Activated CD4-positive, alpha-beta T cell treated with anti-CD3 and anti-CD28 coated beads, Interleukin-2, amount 10 ng/mL, durations not matched to agents 24 days and 14 days (primary cell): ENCODE measurements at regions not wholly inside any gene's neighbourhood (a gene's known extent, or its start where the extent isn't known, plus 50 kb on each side); places are given as distances from the start of the nearest gene placed in this dataset.

ENCODE experiments used
- DNase-seq: peaks from one replicate; pipeline ENCODE4 v3.0.0; 2022
- H3K27ac Mint-ChIP-seq: one replicate; pipeline ENCODE4 v1.8.0; 2022; ENCODE audit warnings: mild to moderate bottlenecking, mixed read lengths
- H3K27me3 Mint-ChIP-seq: one replicate; pipeline ENCODE4 v1.8.0; 2022; ENCODE audit warnings: mixed read lengths
- H3K36me3 Mint-ChIP-seq: one replicate; pipeline ENCODE4 v1.8.0; 2022; ENCODE audit warnings: low read depth, mild to moderate bottlenecking, mixed read lengths
- H3K4me1 Mint-ChIP-seq: one replicate; pipeline ENCODE4 v1.8.0; 2021; ENCODE audit warnings: mixed read lengths
- H3K4me3 Mint-ChIP-seq: one replicate; pipeline ENCODE4 v1.8.0; 2022; ENCODE audit warnings: mild to moderate bottlenecking, moderate library complexity, mixed read lengths
- H3K9me3 Mint-ChIP-seq: one replicate; pipeline ENCODE4 v1.8.0; 2021; ENCODE audit warnings: mixed read lengths
- intact Hi-C: fragments of 100-400 bp; cut with micrococcal nuclease; formaldehyde crosslinking; loops from one replicate; pipeline ENCODE4 v1.15.1; 2023

DNA sequence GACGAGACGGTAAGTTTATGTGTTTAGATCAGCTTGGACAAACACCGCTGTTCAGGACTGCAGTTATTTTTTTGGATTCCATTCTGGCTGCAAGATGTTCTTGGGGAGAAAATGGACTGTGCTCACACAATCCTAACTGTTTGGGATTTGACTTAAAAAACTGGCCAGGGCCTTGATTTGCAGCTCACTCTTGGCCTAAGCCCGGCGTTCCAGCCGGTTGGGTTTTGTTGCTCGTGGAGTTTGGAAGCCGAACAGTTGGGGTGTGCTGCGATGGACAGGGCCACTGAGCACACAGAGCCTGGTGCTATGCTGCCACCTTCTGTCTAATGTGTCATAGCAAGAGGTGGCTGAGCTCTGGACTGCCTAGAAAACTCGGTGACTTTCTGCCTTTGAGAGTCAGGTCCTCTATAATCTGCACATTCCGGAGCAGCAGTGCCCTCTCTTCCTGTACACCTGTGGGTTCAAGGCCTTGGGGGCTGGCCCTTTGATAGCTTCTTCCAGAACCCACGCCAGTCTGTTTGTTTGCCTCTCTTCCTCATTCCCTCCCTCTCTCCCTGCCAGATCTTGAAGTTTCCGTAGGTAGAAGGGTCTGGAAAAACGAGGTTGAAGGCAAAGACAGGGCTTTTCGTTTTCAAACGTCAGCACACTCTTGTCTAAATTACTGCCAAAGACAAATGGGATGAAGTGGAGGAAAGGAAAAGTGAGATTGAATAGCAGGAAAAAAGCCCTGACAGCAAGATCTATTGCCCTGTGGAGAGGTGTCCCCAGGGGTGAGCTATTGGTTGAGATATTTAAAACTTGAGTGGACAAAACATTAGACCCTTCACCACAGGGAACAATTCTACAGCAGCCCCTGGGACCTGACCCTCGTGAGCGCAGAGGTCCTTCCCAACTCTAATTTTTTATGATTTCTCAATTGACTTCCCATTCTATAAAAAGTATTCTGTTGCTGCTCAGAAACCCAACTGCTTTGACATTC, 167.5 kb upstream of the HABP2 start:
- no peaks in the 10 kb centered on the region for H3K36me3 Mint-ChIP-seq
- H3K9me3 Mint-ChIP-seq: no peaks in the 10 kb centered on the region
- H3K4me3 Mint-ChIP-seq: no peak overlapping the region
- peaks cover 40% of the 10 kb centered on the region for H3K27me3 Mint-ChIP-seq
- no peak overlapping the region for H3K27ac Mint-ChIP-seq
- peaks cover 10% of the 10 kb centered on the region for H3K4me1 Mint-ChIP-seq
- DNase-seq: peak; percentile 83
- intact Hi-C loops: loop anchor here (5.0 to 10.0 kb wide), 2 partner anchors 821 to 913 kb away; no protein-coding TSS in a partner anchor

DNA sequence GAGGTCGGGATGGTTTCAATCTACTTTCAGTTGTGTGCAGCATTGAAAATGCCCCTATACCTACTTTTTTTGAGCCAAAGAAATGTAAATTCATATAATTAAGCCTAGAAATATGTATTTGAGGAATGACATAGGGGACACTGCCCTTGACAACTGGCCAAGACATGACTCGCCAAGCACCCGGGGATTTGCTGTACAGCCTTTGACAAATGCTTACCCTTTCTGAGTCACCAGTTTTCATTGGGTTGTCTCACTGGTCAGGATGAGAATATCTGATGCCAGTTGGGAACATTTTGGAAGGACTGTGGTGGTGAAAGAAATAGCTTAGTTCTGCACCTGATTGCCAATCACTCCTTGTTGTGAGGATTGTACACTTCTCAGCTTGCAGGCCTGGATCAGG, 166.8 kb upstream of the HABP2 start:
- intact Hi-C loops: loop anchor here (5.0 to 10.0 kb wide), 2 partner anchors 821 to 914 kb away; no protein-coding TSS in a partner anchor
- H3K27ac Mint-ChIP-seq: no peak overlapping the region

DNA sequence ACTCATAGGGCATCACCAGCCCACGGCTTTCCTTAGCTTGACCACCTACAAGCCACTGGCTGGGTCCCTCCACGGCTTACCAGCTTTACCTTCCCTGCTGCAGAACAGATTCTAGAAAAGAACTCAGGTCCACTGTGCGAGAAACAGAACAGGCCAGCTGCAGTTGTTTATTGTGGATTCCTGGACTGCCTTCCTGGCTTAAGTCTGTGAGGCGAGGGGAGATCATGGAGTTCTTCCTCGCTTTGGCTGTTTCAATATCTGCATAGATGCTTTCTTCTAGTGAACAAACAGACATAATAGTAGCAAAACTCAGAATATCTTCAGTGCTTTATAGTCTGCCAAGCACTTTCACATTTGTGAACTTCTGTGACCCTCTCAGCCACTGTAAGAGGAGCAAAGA, 162.9 kb upstream of the HABP2 start:
- intact Hi-C loops: loop anchor here (5.0 to 10.0 kb wide), 2 partner anchors 825 to 918 kb away; no protein-coding TSS in a partner anchor
- Mint-ChIP-seq H3K27me3 (peaks cover 17% of the 10 kb centered on the region), H3K36me3 (no peaks in the 10 kb centered on the region), H3K4me1 (no peaks in the 10 kb centered on the region), H3K4me3 (no peak overlapping the region), H3K9me3 (peaks cover 3% of the 10 kb centered on the region), H3K27ac (no peak overlapping the region)
- DNase-seq: no peak

More for the DNA sequence above, 166.8 kb upstream of the HABP2 start:
- no peaks in the 10 kb centered on the region for H3K9me3 Mint-ChIP-seq
- H3K4me1 Mint-ChIP-seq: peaks cover 10% of the 10 kb centered on the region
- H3K27me3 Mint-ChIP-seq: peaks cover 40% of the 10 kb centered on the region
- H3K4me3 Mint-ChIP-seq: no peak overlapping the region
- DNase-seq: no peak
- no peaks in the 10 kb centered on the region for H3K36me3 Mint-ChIP-seq

DNA sequence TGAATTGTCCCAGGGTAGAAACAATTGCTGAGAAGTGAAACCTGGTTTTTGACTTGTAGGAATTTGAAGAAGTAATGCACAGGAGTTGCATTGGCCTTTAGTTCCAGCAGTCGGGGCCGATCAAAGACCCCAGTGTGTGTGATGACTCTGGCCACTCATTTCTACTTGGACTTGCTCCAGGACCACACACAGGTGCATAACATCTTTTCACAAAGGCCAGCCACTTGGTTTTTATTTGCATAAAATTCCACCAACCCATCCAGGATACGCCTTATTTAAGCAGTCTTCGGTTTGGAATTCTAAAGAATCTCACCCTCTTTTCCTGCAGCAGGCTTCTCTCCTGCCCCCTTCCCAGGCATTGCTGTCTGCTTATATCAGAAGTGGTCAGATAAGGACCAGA, 162.0 kb upstream of the HABP2 start:
- Mint-ChIP-seq H3K9me3 (peaks cover 3% of the 10 kb centered on the region), H3K4me1 (no peaks in the 10 kb centered on the region), H3K36me3 (no peaks in the 10 kb centered on the region), H3K27ac (no peak overlapping the region), H3K4me3 (no peak overlapping the region), H3K27me3 (peaks cover 9% of the 10 kb centered on the region)
- intact Hi-C loops: no loop called here
- no peak for DNase-seq

DNA sequence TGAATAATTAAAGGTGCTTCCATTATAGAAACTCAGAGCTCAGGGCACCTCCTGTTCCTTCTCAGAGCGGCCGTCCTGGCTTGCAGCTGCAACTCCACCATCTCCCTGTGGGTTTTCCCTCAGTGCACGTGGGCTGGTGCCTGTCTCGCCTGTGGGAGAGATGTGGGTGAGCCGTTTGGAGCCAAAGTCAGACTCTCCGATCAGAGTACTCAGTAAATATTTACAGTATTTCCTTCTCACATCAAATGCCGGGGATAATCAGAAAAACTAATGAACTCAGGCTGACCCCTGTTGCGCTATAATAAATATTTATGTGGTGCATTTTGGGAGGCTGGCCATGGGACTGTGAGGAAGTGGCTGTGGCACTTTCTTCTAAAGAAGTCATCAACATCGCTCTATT, 155.8 kb upstream of the HABP2 start:
- no peak overlapping the region for H3K27ac Mint-ChIP-seq
- H3K9me3 Mint-ChIP-seq: peaks cover 3% of the 10 kb centered on the region
- intact Hi-C loops: no loop called here
- H3K36me3 Mint-ChIP-seq: no peaks in the 10 kb centered on the region
- no peaks in the 10 kb centered on the region for H3K4me1 Mint-ChIP-seq
- no peak overlapping the region for H3K4me3 Mint-ChIP-seq
- no peak for DNase-seq
- H3K27me3 Mint-ChIP-seq: no peaks in the 10 kb centered on the region

DNA sequence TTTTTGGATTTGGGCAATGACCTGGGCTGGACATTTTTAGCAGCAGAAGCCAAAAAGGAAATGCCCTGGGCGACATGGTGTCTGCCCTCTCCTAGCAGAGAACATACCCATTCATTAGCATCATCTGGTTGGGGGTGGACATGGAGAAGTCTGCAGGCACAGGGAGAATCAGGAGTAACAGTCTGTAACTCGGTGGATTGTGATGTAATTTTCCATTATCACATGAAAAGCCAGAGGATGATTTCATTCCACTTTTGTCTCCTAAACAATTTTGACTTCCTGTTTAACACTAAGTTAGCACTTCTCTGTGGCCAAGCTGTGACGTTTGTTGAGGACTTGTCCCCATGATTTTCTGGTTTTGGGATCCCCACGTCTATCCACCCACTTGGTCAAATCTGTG, 153.8 kb upstream of the HABP2 start:
- Mint-ChIP-seq H3K27ac (no peak overlapping the region), H3K36me3 (no peaks in the 10 kb centered on the region), H3K9me3 (no peaks in the 10 kb centered on the region), H3K27me3 (no peaks in the 10 kb centered on the region), H3K4me1 (no peaks in the 10 kb centered on the region), H3K4me3 (no peak overlapping the region)
- no peak for DNase-seq
- intact Hi-C loops: no loop called here

DNA sequence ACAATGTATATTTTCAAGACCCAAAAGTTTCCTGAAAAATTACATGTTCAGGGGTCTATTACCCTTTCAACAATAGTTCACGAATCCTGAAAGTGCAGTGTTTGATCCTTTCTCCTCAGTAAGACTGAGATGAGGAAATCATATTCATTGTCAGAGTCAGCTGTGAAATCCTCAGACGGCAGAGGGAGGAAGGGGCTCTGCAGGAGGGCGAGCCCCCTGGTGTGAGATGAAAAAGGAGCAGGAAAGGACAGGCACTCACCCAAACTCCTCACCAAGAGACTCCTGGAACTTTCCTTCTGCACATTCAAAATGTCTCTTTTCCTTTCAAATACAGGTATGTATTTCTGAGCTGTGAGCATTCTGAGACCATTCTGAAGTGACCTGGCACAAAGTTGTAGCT, 150.3 kb upstream of the HABP2 start:
- no peak overlapping the region for H3K27ac Mint-ChIP-seq
- H3K4me1 Mint-ChIP-seq: no peaks in the 10 kb centered on the region
- H3K4me3 Mint-ChIP-seq: no peak overlapping the region
- H3K36me3 Mint-ChIP-seq: no peaks in the 10 kb centered on the region
- H3K9me3 Mint-ChIP-seq: no peaks in the 10 kb centered on the region
- no peak for DNase-seq
- H3K27me3 Mint-ChIP-seq: no peaks in the 10 kb centered on the region
- intact Hi-C loops: no loop called here

DNA sequence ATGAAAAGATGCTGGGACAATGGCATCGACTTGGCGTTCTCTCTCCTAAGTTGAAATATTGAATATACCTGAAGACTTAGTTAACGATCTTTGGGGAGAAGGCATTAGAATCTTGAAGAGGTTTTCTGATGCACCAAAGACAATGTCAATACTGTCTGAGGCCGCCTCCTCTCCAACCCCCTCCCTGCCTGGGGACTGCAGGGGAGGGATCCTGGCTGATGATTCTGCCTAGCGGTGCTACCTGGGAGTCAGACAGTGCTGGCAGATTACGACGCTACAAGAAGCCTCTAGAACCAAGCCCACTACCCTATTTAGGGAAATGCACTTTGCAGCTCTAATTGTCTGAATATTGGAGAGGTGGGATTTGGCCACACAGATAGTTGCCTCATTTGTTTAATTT, 145.6 kb upstream of the HABP2 start:
- Mint-ChIP-seq H3K4me1 (no peaks in the 10 kb centered on the region), H3K9me3 (no peaks in the 10 kb centered on the region), H3K4me3 (no peak overlapping the region), H3K36me3 (no peaks in the 10 kb centered on the region), H3K27me3 (no peaks in the 10 kb centered on the region), H3K27ac (no peak overlapping the region)
- no peak for DNase-seq
- intact Hi-C loops: no loop called here

DNA sequence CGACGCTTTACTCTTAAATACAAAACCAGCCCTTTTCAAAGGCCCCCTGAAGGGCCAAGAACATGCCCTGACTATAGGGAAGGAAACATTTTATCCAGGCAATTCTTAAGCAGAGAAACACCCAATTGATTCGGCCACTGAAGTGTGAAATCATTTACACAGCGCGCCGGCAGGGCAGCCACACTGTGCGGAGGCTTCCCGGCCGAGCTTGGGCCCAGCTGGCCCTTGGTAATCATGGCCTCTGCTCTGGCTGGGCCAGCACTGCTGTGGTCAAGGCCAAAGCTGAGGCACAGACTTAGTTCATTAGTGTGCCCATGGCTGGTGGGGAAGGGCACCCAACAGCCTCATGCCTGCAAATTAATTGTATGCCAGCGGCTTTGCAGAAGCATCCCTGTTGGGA, 143.7 kb upstream of the HABP2 start:
- no peaks in the 10 kb centered on the region for H3K36me3 Mint-ChIP-seq
- H3K27me3 Mint-ChIP-seq: no peaks in the 10 kb centered on the region
- no peaks in the 10 kb centered on the region for H3K9me3 Mint-ChIP-seq
- DNase-seq: no peak
- no peak overlapping the region for H3K27ac Mint-ChIP-seq
- no peaks in the 10 kb centered on the region for H3K4me1 Mint-ChIP-seq
- intact Hi-C loops: no loop called here
- H3K4me3 Mint-ChIP-seq: no peak overlapping the region

DNA sequence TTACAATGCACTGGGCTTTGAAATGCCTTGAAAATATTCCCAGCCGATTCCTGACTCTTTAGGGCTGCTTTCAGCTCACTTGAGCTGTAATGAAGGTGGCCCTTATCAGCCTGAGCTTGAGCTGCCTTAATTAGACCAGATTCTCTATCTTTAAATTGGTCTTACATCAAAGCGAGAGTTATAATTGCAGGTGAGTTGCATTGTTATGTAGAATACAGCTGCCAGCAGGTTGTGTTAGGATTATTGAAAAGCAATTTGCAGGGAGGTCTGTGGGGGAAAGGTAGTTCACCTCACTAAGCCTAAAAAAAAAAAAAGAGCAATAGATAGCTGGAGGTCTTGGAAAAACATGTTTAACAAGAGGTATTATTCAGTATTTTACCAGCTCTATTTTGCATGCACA, 142.2 kb upstream of the HABP2 start:
- H3K36me3 Mint-ChIP-seq: no peaks in the 10 kb centered on the region
- no peak overlapping the region for H3K4me3 Mint-ChIP-seq
- no peak for DNase-seq
- no peak overlapping the region for H3K27ac Mint-ChIP-seq
- H3K4me1 Mint-ChIP-seq: no peaks in the 10 kb centered on the region
- H3K9me3 Mint-ChIP-seq: no peaks in the 10 kb centered on the region
- intact Hi-C loops: no loop called here
- no peaks in the 10 kb centered on the region for H3K27me3 Mint-ChIP-seq

DNA sequence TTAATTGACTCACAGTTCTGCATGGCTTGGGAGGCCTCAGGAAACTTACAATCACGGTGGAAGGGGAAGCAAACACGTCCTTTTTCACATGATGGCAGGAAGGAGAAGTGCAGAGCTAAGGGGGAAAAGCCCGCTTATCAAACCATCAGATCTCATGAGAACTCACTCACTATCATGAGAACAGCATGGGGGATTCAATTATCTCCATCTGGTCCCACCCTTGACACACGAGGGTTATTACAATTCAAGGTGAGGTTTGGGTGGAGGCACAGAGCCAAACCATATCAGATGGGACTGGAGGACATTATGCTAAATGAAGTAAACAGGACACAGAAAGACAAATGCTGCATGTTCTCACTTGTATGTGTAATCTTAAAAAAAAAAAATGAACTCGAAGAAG, 141.4 kb upstream of the HABP2 start:
- no peaks in the 10 kb centered on the region for H3K36me3 Mint-ChIP-seq
- intact Hi-C loops: no loop called here
- H3K27ac Mint-ChIP-seq: no peak overlapping the region
- DNase-seq: no peak
- no peaks in the 10 kb centered on the region for H3K4me1 Mint-ChIP-seq
- H3K27me3 Mint-ChIP-seq: no peaks in the 10 kb centered on the region
- no peak overlapping the region for H3K4me3 Mint-ChIP-seq
- no peaks in the 10 kb centered on the region for H3K9me3 Mint-ChIP-seq

DNA sequence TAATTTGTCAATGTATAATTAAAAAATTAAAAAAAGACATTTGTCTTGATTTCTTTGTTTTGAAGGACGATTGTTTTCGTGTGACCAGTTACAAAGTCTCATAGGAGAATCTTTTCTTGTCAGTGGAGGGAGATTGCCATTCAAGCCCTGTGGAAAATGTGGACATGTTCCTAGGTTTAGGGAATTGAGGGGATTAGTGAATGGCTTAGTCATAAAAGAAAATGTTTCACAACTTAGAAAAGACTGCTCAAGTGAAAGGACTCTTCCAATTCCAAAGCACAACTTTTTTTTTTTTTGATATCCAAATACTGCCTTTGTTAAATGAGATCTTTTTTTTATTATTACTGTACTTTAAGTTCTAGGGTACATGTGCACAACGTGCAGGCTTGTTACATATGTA, 140.7 kb upstream of the HABP2 start:
- no peak overlapping the region for H3K4me3 Mint-ChIP-seq
- intact Hi-C loops: no loop called here
- no peaks in the 10 kb centered on the region for H3K4me1 Mint-ChIP-seq
- no peaks in the 10 kb centered on the region for H3K9me3 Mint-ChIP-seq
- DNase-seq: no peak
- no peaks in the 10 kb centered on the region for H3K36me3 Mint-ChIP-seq
- H3K27me3 Mint-ChIP-seq: no peaks in the 10 kb centered on the region
- no peak overlapping the region for H3K27ac Mint-ChIP-seq

DNA sequence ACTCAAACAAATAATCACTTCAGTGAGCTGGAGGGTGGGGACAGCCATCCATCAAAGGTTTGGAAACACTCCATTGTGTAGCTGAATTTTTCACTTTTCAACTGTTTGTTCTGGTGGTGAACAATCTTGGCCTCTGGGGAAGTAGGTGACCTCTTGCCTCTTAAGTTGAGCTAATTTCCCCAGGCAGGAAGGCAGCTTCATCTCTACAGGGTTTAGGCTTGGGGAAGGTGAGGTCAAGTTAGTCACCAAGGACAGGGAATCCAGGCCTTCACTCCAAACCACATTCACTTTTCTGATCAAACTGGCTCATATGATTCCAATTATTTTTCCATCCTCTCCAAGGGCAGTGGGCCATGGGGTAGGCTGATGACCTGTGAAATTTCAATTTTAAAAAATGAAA, 138.3 kb upstream of the HABP2 start:
- H3K27ac Mint-ChIP-seq: no peak overlapping the region
- H3K4me1 Mint-ChIP-seq: no peaks in the 10 kb centered on the region
- no peaks in the 10 kb centered on the region for H3K9me3 Mint-ChIP-seq
- no peaks in the 10 kb centered on the region for H3K27me3 Mint-ChIP-seq
- no peak overlapping the region for H3K4me3 Mint-ChIP-seq
- H3K36me3 Mint-ChIP-seq: no peaks in the 10 kb centered on the region
- intact Hi-C loops: no loop called here
- no peak for DNase-seq

DNA sequence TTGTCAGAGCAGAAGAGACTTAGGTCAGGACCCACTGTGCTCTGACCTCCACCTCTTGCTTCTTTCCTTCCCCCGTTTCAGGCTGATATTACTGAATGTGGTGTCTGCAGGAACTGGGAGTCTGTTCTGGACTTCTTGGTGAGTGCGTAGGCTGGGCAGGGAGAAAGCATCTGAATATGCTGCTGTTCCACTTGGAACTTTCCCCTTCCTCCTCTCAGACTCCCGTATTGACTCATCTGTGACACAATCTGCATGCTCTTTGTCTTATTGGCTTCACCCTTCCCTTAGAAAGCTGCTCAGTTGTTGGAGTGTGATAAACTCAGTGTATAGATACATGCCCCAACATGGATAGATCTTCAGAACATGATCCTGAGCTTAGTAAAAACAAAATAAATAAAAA, 137.6 kb upstream of the HABP2 start:
- H3K27ac Mint-ChIP-seq: no peak overlapping the region
- no peaks in the 10 kb centered on the region for H3K36me3 Mint-ChIP-seq
- intact Hi-C loops: no loop called here
- no peaks in the 10 kb centered on the region for H3K27me3 Mint-ChIP-seq
- H3K9me3 Mint-ChIP-seq: peaks cover 2% of the 10 kb centered on the region
- DNase-seq: no peak
- H3K4me3 Mint-ChIP-seq: no peak overlapping the region
- no peaks in the 10 kb centered on the region for H3K4me1 Mint-ChIP-seq
